ENCODE measurements at regions not wholly inside any gene's neighbourhood (a gene's known extent, or its start where the extent isn't known, plus 50 kb on each side); places are given as distances from the start of the nearest gene placed in this dataset.

DNA sequence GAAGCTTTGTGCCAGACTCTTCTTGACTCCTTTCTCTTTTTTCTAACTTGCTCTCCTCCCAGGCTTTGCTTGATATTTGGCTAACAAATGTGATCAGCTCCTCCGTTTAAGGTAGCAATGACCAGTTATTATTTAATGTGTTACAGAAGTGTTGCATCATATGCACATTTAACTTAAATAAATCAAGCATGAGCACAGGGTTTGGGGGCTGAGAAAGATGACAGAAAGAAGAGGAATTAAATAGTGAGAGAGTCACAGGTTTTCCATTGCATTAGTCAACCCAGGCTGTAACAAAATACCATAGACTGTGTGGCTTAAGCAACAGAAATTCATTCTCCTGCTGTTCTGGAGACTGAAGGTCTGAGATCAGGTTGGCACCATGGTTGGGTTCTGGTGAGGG, 343.8 kb downstream of the RPRM start:
- TF ChIP-seq, protein P1, sequence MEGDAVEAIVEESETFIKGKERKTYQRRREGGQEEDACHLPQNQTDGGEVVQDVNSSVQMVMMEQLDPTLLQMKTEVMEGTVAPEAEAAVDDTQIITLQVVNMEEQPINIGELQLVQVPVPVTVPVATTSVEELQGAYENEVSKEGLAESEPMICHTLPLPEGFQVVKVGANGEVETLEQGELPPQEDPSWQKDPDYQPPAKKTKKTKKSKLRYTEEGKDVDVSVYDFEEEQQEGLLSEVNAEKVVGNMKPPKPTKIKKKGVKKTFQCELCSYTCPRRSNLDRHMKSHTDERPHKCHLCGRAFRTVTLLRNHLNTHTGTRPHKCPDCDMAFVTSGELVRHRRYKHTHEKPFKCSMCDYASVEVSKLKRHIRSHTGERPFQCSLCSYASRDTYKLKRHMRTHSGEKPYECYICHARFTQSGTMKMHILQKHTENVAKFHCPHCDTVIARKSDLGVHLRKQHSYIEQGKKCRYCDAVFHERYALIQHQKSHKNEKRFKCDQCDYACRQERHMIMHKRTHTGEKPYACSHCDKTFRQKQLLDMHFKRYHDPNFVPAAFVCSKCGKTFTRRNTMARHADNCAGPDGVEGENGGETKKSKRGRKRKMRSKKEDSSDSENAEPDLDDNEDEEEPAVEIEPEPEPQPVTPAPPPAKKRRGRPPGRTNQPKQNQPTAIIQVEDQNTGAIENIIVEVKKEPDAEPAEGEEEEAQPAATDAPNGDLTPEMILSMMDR (conservative IDR thresholded peaks at IDR 0.05), result no peak
- no peak for TF ChIP-seq EZH2 (IDR thresholded peaks at IDR 0.05; ENCODE audit: low read depth)
- no peaks in the 10 kb centered on the region for H3K9me3 ChIP-seq (ENCODE audit: insufficient read depth, low read depth)
- H3K36me3 ChIP-seq (ENCODE audit: low read depth), result no peaks in the 10 kb centered on the region
- H3K9me2 ChIP-seq (ENCODE audit: insufficient read depth), result no peaks in the 10 kb centered on the region
- H3K27ac ChIP-seq, result no peak overlapping the region
- no peak overlapping the region for H3K4me3 ChIP-seq
- no peaks in the 10 kb centered on the region for H3K4me1 ChIP-seq (replicated peaks; ENCODE audit: insufficient read depth)
- H4K20me1 ChIP-seq (ENCODE audit: insufficient read depth), result no peaks in the 10 kb centered on the region
- ChIA-PET POLR2A (ENCODE audit: unreplicated experiment) (no interaction called here), CTCF (no interaction called here)
- no peaks in the 10 kb centered on the region for H3K79me2 ChIP-seq (ENCODE audit: low read depth)
- intact Hi-C loops (cut with micrococcal nuclease; ENCODE audit: unreplicated experiment), result no loop called here
- no peak overlapping the region for H3K4me2 ChIP-seq
- no peaks in the 10 kb centered on the region for H3F3A ChIP-seq (ENCODE audit: insufficient read depth, low read depth)
- no peak for DNase-seq
- H3K27me3 ChIP-seq (ENCODE audit: insufficient read depth, low read depth), result no peaks in the 10 kb centered on the region
- no TSS peak for BruUV-seq (replicated peaks)
- H2AFZ ChIP-seq, result no peak overlapping the region

DNA sequence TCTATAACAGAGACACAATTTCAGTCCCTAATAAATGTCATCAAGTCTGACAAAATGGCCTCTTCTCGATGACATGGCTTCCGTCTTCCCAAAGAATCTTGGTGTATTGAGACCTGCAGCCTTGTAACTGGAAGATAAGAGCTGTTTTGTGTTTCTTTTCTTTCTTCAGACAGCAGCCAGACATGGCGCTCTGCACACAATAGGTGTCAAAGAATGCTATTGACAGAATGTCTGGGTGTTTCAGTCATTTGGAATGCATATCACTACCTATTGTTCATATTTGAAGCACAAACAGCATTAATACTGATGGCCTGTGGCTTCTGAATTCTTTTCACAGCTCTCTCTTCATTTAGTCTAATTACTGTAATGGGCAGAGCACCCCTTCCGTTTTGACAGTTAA, 344.8 kb downstream of the RPRM start:
- H3K27me3 ChIP-seq (ENCODE audit: insufficient read depth, low read depth), result no peaks in the 10 kb centered on the region
- no peak overlapping the region for H3K27ac ChIP-seq
- no peak overlapping the region for H3K4me3 ChIP-seq
- no peaks in the 10 kb centered on the region for H3K9me3 ChIP-seq (ENCODE audit: insufficient read depth, low read depth)
- H3F3A ChIP-seq (ENCODE audit: insufficient read depth, low read depth), result no peaks in the 10 kb centered on the region
- H3K4me1 ChIP-seq (replicated peaks; ENCODE audit: insufficient read depth), result no peaks in the 10 kb centered on the region
- TF ChIP-seq EZH2 (IDR thresholded peaks at IDR 0.05; ENCODE audit: low read depth), result no peak
- TF ChIP-seq, protein P1 (conservative IDR thresholded peaks at IDR 0.05), result no peak
- DNase-seq, result no peak
- no peaks in the 10 kb centered on the region for H3K36me3 ChIP-seq (ENCODE audit: low read depth)
- no peaks in the 10 kb centered on the region for H3K9me2 ChIP-seq (ENCODE audit: insufficient read depth)
- no peak overlapping the region for H2AFZ ChIP-seq
- no peaks in the 10 kb centered on the region for H3K79me2 ChIP-seq (ENCODE audit: low read depth)
- no peak overlapping the region for H3K4me2 ChIP-seq
- no TSS peak for BruUV-seq (replicated peaks)
- no peaks in the 10 kb centered on the region for H4K20me1 ChIP-seq (ENCODE audit: insufficient read depth)
- intact Hi-C loops (cut with micrococcal nuclease; ENCODE audit: unreplicated experiment), result no loop called here
- ChIA-PET POLR2A (ENCODE audit: unreplicated experiment) (no interaction called here), CTCF (no interaction called here)

DNA sequence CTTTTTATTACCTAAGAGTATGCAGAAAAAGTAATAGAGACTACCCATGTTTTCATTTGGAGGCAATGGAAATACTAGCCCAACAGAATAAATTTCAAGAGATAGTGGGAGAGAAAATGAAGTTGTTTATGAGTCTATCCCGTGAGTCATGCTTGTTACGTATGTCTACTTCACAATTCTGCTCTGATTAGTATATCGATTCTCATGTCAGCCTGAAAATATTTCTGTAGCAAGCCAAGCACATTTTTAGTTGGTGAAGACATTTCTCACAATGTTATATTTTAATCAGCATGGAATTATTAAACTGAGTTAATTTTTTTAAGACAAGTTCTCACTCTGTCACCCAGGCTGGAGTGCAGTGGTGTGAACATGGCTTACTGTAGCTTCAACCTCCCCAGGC, 346.1 kb downstream of the RPRM start:
- TF ChIP-seq EZH2 (IDR thresholded peaks at IDR 0.05; ENCODE audit: low read depth), result no peak
- TF ChIP-seq, protein P1 (conservative IDR thresholded peaks at IDR 0.05), result no peak
- POLR2A ChIA-PET (ENCODE audit: unreplicated experiment), result no interaction called here
- Histone ChIP-seq H3K9me2 (ENCODE audit: insufficient read depth) (no peaks in the 10 kb centered on the region), H2AFZ (no peak overlapping the region), H3K4me1 (replicated peaks; ENCODE audit: insufficient read depth) (no peaks in the 10 kb centered on the region), H3K79me2 (ENCODE audit: low read depth) (no peaks in the 10 kb centered on the region), H4K20me1 (ENCODE audit: insufficient read depth) (no peaks in the 10 kb centered on the region), H3K36me3 (ENCODE audit: low read depth) (no peaks in the 10 kb centered on the region), H3K9me3 (ENCODE audit: insufficient read depth, low read depth) (no peaks in the 10 kb centered on the region), H3K4me3 (no peak overlapping the region), H3K27ac (no peak overlapping the region), H3K27me3 (ENCODE audit: insufficient read depth, low read depth) (no peaks in the 10 kb centered on the region), H3F3A (ENCODE audit: insufficient read depth, low read depth) (no peaks in the 10 kb centered on the region), H3K4me2 (no peak overlapping the region)
- no peak for DNase-seq
- CTCF ChIA-PET, result no interaction called here
- intact Hi-C loops (cut with micrococcal nuclease; ENCODE audit: unreplicated experiment), result no loop called here
- BruUV-seq (replicated peaks), result no TSS peak
